Stimulated activated CD8-positive, alpha-beta memory T cell treated with anti-CD3 and anti-CD28 coated beads, Interleukin-7, amount 100 ng/mL, for 48 hours (primary cell): ENCODE measurements at regions not wholly inside any gene's neighbourhood (a gene's known extent, or its start where the extent isn't known, plus 50 kb on each side); places are given as distances from the start of the nearest gene placed in this dataset.
"Not testable (repeated sequence)": the region's sequence is repeated elsewhere in the genome, so short reads cannot be mapped to it uniquely, and the experiment has no call there.

ENCODE experiments used
- DNase-seq, 2 donors: peaks; one replicate each; pipeline ENCODE4 v3.0.0-alpha.2; 2020; ENCODE audit warnings: low read depth in 1 of 2; ENCODE audit errors: extremely low read depth in 1 of 2

DNA sequence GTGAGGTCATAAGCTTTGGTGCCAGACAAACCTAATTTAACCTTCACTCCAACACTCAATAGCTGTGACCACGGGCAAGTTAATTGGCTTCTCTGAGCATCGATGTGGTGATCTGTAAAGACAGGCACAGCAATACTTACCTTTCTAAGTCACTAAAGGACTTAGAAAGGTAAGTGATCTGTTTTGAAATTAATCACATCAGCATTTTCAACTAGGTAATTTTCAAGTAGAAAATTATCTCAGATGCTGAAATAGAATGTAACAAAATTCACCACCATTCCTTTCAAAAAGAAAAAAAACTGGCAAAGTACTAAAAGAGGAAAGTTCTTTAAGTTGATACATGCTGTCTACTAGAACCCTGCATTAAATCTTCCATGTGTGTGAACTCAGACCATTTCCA, 354.5 kb downstream of the ICE1 start:
- DNase-seq: no peak

DNA sequence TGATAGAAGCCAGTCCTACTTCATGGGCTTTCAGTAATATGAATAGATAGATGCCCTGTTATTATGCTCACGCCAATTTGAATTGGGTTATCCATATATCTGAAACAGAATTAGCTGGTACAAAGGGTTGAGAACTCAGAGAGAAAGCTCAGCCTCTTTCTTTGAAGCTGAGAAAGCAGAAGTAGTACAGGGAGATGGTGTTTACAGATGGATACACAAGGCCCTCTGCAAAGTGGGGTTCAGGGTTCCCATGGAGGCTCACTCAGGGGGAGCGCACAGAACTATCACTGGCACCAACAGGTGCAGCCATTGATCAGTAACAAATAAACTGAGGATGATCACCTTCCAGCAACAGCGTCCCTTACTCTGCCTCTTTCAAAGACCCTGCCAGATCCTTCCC, 349.7 kb downstream of the ICE1 start:
- DNase-seq: no peak

GRCh38 chr5:5770825-5771224, 348.3 kb downstream of the ICE1 start:
- no peak for DNase-seq

- DNase-seq: no peak
Measured at GRCh38 chr5:5767286-5767928, 344.9 kb downstream of the ICE1 start.

- no peak for DNase-seq
Measured at GRCh38 chr5:5765066-5765850, 342.8 kb downstream of the ICE1 start.

DNA sequence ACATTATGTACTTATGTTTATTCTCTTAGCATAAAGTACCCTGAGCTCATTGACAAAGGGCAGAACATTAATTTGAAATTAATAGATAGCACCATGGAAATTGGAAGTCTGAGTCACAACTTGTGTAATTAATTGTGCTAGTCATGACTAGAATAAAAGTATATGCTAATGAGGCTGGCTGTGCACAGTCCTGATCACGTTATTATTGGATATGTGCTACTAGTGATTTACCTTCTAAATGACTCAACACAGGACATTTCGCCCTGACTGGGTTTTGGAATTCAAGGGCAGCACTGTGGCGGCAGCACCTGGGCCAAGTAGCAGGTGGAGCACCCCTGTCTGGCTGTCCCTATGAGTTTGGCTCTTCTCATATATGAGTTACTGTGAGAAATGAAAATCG, 341.8 kb downstream of the ICE1 start:
- DNase-seq: no peak

DNA sequence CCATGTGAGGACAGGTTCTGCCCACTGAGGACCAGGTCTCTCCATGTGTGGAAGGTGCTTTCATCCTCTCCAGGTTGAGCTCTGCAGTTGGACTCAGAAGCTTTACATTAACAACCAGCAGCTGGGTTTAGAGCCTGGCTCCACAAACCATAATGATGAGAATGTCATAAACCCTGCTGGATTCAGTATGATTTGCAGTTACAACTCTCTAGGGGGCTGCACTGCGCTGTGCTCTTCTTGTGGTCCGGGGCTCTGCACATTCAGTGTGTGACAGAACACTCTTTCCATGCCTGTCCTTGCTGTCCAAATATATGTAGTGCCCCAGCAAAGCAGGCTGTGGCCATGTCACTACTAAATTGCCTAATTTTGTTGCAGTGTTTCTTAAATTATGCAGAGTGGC, 334.3 kb downstream of the ICE1 start:
- DNase-seq: no peak

DNA sequence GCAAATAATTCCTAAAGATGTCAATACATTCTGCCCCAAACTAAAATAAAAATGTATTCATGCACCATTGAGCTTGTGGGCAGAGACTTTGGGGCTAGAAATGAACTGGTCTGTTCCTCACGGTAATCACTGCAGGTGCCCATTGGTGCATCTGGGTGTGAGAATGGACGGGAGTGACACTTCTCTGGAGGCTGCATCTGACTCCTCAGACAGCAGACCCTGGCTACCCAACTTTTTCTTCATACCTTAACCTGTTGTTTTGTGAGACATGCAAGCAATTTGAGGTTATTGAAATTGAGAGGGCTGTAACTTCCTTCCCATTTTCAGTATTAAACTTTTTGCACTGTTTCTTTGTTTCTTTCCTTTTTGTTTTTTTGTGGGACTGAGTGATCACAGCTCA, 333.4 kb downstream of the ICE1 start:
- no peak for DNase-seq

- DNase-seq: no peak
Measured at GRCh38 chr5:5752844-5753243, 330.4 kb downstream of the ICE1 start.

DNA sequence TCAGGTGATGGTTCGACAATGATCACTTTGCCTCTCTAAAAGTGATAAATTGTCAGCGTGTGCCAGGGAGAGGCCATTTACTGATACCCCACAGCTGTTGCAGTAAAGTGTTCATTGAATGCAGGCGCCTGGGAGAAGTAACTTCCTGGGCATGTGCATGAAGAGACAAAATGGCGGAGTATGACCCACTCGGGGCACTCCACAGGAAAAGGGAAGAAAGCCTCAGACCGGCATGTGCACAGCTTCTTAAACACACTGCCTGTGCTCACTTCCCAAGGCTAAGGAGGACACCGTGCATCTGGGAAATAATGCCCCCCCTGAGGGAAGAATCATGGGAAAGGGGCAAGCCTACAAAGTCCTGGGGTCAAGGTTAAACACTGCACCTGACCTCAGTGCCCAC, 329.5 kb downstream of the ICE1 start:
- no peak for DNase-seq

DNA sequence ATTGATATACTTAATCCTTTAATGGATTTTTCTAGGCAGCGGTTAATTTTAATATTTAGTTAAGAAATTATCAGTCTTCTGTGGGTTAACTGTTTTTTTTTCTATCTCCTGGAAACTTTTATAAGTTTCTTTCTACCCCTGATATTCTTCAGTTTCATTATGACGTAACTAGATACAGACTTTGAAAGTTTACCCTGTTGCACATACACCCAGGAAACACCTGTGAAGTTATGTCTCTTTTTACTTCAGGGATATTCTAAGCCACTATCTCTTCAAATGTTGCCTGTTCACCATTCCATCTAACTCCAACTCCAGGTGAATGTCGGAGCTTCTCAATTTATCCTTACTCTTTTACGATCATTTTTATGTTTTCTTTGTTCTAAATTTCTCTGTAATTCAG, 329.0 kb downstream of the ICE1 start:
- DNase-seq: no peak

DNA sequence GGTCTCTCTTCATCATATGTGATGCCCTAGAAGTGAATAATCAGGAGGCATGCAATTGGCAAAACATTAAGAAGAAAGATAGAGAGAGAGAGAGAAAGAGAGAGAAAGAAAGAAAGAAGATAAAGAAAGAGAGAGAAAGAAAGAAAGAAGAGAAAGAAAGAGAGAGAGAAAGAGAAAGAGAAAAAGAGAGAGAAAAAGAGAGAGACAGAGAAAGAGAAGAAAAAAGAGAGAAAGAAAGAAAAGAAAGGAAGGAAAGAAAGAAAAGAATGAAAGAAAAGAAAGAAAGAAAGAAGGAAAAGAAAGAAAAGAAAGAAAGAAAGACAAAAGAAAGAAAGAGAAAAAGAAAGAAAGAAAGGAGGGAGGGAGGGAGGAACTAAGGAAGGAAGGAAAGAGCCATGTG, 318.9 kb downstream of the ICE1 start:
- no peak for DNase-seq

DNA sequence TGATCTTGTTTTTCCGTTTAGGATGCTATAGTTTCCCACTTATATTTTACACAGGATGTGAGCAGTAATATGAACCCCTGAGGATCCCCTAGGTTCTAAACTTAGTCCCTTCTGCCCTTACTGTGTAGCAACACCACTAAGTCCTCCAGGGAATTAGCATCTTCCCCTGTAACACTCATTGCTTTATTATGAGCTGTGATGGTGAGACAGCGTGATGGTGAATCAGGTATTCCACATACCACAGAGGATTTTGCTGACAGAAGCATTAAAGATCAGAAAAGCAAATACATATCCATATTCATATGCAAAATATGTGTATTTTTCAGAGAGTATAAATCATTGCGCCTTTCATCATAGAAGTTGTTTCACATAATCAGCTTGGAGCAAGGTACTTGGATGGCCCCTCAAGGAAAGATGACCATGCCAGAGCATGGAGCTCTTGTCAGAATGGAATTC, 317.0 kb downstream of the ICE1 start:
- DNase-seq: no peak

- DNase-seq: no peak
Measured at GRCh38 chr5:5738797-5739489, 316.5 kb downstream of the ICE1 start.

DNA sequence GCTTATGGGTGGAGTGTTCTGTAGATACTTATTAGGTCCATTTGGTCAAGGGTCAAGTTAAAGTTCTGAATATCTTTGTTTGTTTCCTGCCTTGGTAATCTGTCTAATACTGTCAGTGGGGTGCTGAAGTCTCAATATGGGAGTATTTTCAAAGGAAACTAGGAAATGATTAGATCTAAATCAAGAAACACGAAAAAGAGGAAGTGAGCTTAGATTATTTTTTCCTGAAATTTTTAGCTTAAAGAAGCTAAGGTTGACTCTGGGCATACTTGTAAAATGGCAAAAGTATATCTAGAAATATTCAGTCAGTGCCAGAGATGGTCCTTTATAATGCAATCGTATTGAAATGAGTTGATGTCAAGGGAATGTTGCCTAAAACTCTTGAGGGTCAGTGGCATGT, 313.5 kb downstream of the ICE1 start:
- no peak for DNase-seq

DNA sequence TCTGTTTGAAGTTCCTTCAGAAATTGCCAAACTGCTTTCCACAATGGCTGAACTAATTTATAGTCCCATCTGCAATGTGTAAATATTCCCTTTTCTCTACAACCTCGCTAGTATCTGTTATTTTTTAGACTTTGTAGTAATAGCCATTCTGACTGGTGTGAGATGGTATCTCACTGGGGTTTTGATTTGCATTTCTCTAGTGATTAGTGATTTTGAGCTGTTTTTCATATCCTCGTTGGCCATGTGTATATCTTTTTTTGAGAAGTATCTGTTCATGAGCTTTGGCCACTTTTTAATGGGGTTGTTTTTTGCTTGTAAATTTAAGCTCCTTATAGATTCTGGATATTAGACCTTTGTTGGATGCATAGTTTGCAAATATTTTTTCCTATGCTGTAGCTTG, 310.6 kb downstream of the ICE1 start:
- DNase-seq: not testable (repeated sequence)

DNA sequence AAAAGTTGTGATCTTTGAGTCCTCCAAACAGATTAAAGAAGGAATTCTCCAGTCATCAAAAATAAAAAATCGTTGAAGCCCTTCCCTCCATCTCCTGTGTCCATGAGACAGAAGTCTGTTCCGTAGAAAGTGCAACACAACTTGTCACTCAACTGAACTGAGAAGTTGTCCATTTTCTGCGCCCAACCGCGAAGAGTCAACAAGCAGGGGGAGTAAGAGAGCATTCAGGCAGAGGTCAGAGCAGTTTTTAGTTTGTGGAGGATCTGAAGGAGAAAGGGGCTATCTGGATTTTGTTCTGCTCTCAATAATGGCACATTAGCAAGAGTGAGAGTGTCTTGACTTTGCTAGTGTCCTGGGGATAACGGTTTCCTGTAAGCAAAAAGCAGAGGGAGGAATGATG, 303.9 kb downstream of the ICE1 start:
- no peak for DNase-seq

DNA sequence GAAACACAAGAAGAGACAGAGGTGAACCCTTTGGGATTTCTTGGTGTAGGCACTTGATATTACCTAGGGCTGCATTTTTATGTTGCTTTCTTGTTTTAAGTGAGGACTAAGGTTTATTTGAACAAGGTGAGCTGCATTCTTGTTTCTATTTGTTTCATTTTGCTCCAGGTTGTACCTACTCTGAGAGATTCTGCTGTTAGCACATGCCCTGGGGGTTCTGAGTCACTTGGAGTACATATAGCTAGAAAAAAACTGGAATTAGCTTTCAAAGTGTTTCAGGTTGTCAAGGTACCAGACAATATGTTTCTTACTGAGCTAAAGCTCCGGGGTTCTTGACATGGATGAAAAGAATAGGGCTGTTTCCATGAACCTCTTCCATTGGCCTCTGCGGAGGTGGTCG, 299.4 kb downstream of the ICE1 start:
- no peak for DNase-seq

- DNase-seq: no peak
Measured at GRCh38 chr5:5719292-5719691, 296.8 kb downstream of the ICE1 start.

GRCh38 chr5:5716665-5717064, 294.2 kb downstream of the ICE1 start:
- DNase-seq: no peak

DNA sequence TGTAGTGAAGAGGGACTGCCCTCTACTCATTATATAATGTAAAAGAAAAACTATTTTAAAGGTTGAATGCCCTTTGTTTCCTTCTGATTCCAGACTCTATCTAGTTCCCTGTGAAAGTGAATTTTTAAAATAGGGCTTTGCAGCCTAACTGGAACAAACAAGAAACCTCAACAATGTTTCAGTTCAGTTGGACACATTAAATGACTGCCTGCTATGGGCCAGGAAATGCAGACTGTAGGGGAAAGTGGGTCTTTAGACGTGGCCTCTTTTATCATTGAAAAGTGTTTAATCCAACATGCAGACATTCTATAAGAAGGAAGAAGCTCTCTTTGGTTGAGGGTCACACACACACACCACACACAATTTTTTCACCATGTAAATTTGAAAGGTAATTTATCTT, 289.1 kb downstream of the ICE1 start:
- DNase-seq: no peak

DNA sequence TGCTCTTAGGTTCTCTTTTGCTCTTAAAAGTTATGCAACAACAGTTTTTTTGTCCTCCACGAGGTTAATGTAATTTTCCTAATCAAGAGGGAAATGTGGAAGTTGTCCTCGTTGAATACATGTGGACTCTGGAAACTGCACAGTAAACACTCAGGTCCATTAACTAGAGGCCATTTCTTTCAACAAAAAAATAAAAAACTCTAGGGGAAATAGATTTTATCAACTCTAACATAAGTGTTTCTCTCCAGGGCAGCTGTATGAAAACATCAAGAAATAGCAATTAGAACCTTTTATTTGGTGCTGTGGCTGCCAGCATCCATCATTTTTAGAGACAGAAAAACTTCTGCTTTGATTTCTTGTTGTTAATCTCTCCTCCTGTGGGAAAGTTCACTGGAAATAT, 288.6 kb downstream of the ICE1 start:
- no peak for DNase-seq
